GM12878 (cell line): ENCODE measurements at regions not wholly inside any gene's neighbourhood (a gene's known extent, or its start where the extent isn't known, plus 50 kb on each side); places are given as distances from the start of the nearest gene placed in this dataset.

ENCODE experiments used
- ATAC-seq: fragments of 200-7000 bp; cut with Tn5 transposase; 3 replicates; pipeline ENCODE4 v1.9.1; 2020; ENCODE audit warnings: mild to moderate bottlenecking, moderate library complexity
- BruUV-seq: library from RNA; stranded (reverse); fragments of 400-500 nt; replicated peaks from 2 replicates; lab custom pipeline; 2021; lab: Mats Ljungman, UMichigan
- CTCF ChIA-PET: fragments of 300-600 bp; sonication (Branson Sonifier 250); formaldehyde crosslinking; extraction: SDS; loops from one replicate; lab custom pipeline; 2021; ENCODE audit warnings: inconsistent platforms; lab: Yijun Ruan, JAX
- POLR2A ChIA-PET: fragments of 350-600 bp; formaldehyde crosslinking; extraction: SDS; loops from one replicate; lab custom pipeline; 2021; ENCODE audit warnings: inconsistent platforms; lab: Charles Lee
- RAD21 ChIA-PET: fragments of 300-600 bp; sonication (Branson Sonifier 250); formaldehyde crosslinking; loops from one replicate; lab custom pipeline; 2023; ENCODE audit warnings: antibody characterized with exemption; ENCODE audit not compliant: unreplicated experiment; lab: Charles Lee
- SMC1A ChIA-PET: fragments of 300-600 bp; sonication (Branson Sonifier 250); formaldehyde crosslinking; loops from one replicate; lab custom pipeline; 2023; ENCODE audit not compliant: unreplicated experiment, uncharacterized antibody; lab: Charles Lee
- DNase-seq: peaks from one replicate; pipeline ENCODE4 v3.0.0-alpha.2; 2011; ENCODE audit warnings: low read depth, low spot score
- FAIRE-seq: peaks from 3 replicates; lab custom pipeline; 2011; peaks lifted over from hg19 to GRCh38; lab: Jason Lieb, UNC
- H2AFZ ChIP-seq: 2 replicates; pipeline ENCODE4 v1.6.0; 2011; ENCODE audit warnings: low read depth, low read length, control low read depth; ENCODE audit not compliant: control insufficient read depth
- H3K27ac ChIP-seq: 2 replicates; pipeline ENCODE4 v1.5.1; 2011; ENCODE audit warnings: control low read depth; ENCODE audit not compliant: control insufficient read depth, insufficient read depth
- H3K27me3 ChIP-seq, 2 experiments: replicated peaks in 1 of 2; 2 replicates each; pipeline versions ENCODE4 v1.6.0 to v1.6.1; 2011; ENCODE audit warnings: low read length in 1 of 2; ENCODE audit not compliant: control insufficient read depth in 2 of 2, insufficient read depth in 2 of 2
- H3K36me3 ChIP-seq, 2 experiments: 2 replicates each; pipeline ENCODE4 v1.5.1; 2011; ENCODE audit warnings: low read length in 1 of 2; ENCODE audit not compliant: control insufficient read depth in 2 of 2, insufficient read depth in 2 of 2
- H3K4me1 ChIP-seq: 2 replicates; pipeline ENCODE4 v1.6.1; 2011; ENCODE audit warnings: mild to moderate bottlenecking, low read length, moderate library complexity, mixed read lengths; ENCODE audit not compliant: control insufficient read depth, insufficient read depth
- H3K4me2 ChIP-seq: 2 replicates; pipeline ENCODE4 v1.6.0; 2011; ENCODE audit warnings: control low read depth; ENCODE audit not compliant: control insufficient read depth, insufficient read depth
- H3K4me3 ChIP-seq: fragments of 200-600 bp; sonication (generic); 2 replicates; pipeline ENCODE4 v1.5.1; 2016
- H3K79me2 ChIP-seq: 2 replicates; pipeline ENCODE4 v1.6.0; 2011; ENCODE audit warnings: low read length; ENCODE audit not compliant: control insufficient read depth, insufficient read depth
- H3K9ac ChIP-seq: 2 replicates; pipeline ENCODE4 v1.8.0; 2011; ENCODE audit warnings: low read length, control low read depth, mixed read lengths; ENCODE audit not compliant: control insufficient read depth, insufficient read depth
- H3K9me3 ChIP-seq: replicated peaks from 3 replicates; pipeline ENCODE4 v1.5.1; 2011; ENCODE audit warnings: mild to moderate bottlenecking, low read length; ENCODE audit not compliant: control insufficient read depth, insufficient read depth
- H4K20me1 ChIP-seq: 2 replicates; pipeline ENCODE4 v1.6.0; 2011; ENCODE audit not compliant: control insufficient read depth, insufficient read depth
- BRCA1 ChIP-seq: IDR thresholded peaks from 2 replicates; pipeline ENCODE4 v1.6.1; 2011; ENCODE audit warnings: low read depth, low read length, improper control_type of control experiment
- DPF2 ChIP-seq: fragments of 450-650 bp; IDR thresholded peaks from 2 replicates; pipeline ENCODE4 v1.6.1; 2017; ENCODE audit warnings: mild to moderate bottlenecking
- FOS ChIP-seq: IDR thresholded peaks from 3 replicates; pipeline ENCODE4 v1.6.1; 2011; ENCODE audit warnings: borderline replicate concordance; ENCODE audit not compliant: insufficient read length; ENCODE audit errors: extremely low read depth
- TBL1XR1 ChIP-seq: IDR thresholded peaks from 2 replicates; pipeline ENCODE4 v1.6.1; 2012; ENCODE audit warnings: low read depth, low read length, improper control_type of control experiment
- TCF7 ChIP-seq: IDR thresholded peaks from 2 replicates; pipeline ENCODE4 v1.6.1; 2014; ENCODE audit warnings: antibody characterized with exemption, borderline replicate concordance
- WGBS: methylation state at CpG from one replicate; pipeline ENCODE4 v1.1.6; 2016; ENCODE audit warnings: low lambda C conversion rate; ENCODE audit not compliant: insufficient replicate concordance, insufficient coverage; ENCODE audit errors: missing lambda C conversion rate; 5-methylcytosine and 5-hydroxymethylcytosine counted together
- in situ Hi-C: fragments of 300-500 bp; cut with MboI; formaldehyde crosslinking; loops from 9 replicates; pipeline ENCODE4 v1.14.3; 2018; ENCODE audit warnings: mixed read lengths
- intact Hi-C: fragments of 100-400 bp; cut with micrococcal nuclease; formaldehyde crosslinking; loops from one replicate; pipeline ENCODE4 v1.14.2; 2022; ENCODE audit not compliant: unreplicated experiment
- TF ChIP-seq, protein P1 (sequence below): IDR thresholded peaks from 2 replicates; pipeline ENCODE4 v1.6.1; 2012; ENCODE audit warnings: low read length, inconsistent platforms
- TF ChIP-seq, protein P2 (sequence below): fragments of 450-650 bp; IDR thresholded peaks from 2 replicates; pipeline ENCODE4 v1.6.1; 2017; ENCODE audit warnings: low read depth, mild to moderate bottlenecking, moderate library complexity
- TF ChIP-seq, protein P3 (sequence below): fragments of 450-650 bp; formaldehyde crosslinking; IDR thresholded peaks from 2 replicates; pipeline ENCODE4 v1.4.0; 2022; ENCODE audit warnings: mild to moderate bottlenecking, moderate library complexity
- TF ChIP-seq, protein P4 (sequence below): fragments of 450-650 bp; IDR thresholded peaks from 2 replicates; pipeline ENCODE4 v1.6.1; 2016; ENCODE audit warnings: mild to moderate bottlenecking

DNA sequence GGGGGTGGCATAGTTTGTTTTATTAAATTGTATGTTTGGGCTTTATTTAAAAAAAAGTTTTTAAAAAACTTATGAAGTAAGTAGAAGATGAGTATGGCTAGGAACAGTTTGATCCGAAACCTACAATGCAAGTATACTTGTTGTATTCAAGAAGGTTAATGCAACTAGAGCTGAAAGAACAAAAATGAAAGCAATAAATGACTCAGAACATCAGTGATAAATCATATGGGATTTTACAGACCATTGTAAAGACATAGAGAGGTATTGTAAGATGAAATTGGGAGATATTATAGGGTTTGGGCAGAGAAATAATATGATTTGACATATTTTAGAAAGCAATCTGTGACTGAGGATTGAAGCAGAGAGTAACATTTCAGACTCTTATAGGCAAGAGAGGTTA is 1135.3 kb downstream of the SLITRK5 start:
- ChIA-PET POLR2A (no interaction called here), SMC1A (no interaction called here), RAD21 (interaction anchor here (1.3 kb wide), 1 partner anchor 16 kb away, joined by 3 read pairs; no protein-coding TSS in a partner anchor), CTCF (no interaction called here)
- Histone ChIP-seq H3K27ac (no peak overlapping the region), H3K4me2 (no peak overlapping the region), H3K27me3 (no peaks in the 10 kb centered on the region), H3K79me2 (no peaks in the 10 kb centered on the region), H4K20me1 (no peaks in the 10 kb centered on the region), H2AFZ (no peak overlapping the region), H3K9ac (no peak overlapping the region), H3K4me1 (no peaks in the 10 kb centered on the region), H3K36me3 (no peaks in the 10 kb centered on the region), H3K9me3 (no peaks in the 10 kb centered on the region), H3K4me3 (no peak overlapping the region)
- no peak for FAIRE-seq
- no peak for DNase-seq
- no peak for TF ChIP-seq TBL1XR1
- no peak for TF ChIP-seq BRCA1
- TF ChIP-seq, protein P1, sequence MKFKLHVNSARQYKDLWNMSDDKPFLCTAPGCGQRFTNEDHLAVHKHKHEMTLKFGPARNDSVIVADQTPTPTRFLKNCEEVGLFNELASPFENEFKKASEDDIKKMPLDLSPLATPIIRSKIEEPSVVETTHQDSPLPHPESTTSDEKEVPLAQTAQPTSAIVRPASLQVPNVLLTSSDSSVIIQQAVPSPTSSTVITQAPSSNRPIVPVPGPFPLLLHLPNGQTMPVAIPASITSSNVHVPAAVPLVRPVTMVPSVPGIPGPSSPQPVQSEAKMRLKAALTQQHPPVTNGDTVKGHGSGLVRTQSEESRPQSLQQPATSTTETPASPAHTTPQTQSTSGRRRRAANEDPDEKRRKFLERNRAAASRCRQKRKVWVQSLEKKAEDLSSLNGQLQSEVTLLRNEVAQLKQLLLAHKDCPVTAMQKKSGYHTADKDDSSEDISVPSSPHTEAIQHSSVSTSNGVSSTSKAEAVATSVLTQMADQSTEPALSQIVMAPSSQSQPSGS, result no peak
- TF ChIP-seq TCF7, result no peak
- TF ChIP-seq, protein P2, sequence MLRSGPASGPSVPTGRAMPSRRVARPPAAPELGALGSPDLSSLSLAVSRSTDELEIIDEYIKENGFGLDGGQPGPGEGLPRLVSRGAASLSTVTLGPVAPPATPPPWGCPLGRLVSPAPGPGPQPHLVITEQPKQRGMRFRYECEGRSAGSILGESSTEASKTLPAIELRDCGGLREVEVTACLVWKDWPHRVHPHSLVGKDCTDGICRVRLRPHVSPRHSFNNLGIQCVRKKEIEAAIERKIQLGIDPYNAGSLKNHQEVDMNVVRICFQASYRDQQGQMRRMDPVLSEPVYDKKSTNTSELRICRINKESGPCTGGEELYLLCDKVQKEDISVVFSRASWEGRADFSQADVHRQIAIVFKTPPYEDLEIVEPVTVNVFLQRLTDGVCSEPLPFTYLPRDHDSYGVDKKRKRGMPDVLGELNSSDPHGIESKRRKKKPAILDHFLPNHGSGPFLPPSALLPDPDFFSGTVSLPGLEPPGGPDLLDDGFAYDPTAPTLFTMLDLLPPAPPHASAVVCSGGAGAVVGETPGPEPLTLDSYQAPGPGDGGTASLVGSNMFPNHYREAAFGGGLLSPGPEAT, result 0 out of 2 replicates have a peak, but pooled peaks have one; percentile 21
- TF ChIP-seq, protein P3, sequence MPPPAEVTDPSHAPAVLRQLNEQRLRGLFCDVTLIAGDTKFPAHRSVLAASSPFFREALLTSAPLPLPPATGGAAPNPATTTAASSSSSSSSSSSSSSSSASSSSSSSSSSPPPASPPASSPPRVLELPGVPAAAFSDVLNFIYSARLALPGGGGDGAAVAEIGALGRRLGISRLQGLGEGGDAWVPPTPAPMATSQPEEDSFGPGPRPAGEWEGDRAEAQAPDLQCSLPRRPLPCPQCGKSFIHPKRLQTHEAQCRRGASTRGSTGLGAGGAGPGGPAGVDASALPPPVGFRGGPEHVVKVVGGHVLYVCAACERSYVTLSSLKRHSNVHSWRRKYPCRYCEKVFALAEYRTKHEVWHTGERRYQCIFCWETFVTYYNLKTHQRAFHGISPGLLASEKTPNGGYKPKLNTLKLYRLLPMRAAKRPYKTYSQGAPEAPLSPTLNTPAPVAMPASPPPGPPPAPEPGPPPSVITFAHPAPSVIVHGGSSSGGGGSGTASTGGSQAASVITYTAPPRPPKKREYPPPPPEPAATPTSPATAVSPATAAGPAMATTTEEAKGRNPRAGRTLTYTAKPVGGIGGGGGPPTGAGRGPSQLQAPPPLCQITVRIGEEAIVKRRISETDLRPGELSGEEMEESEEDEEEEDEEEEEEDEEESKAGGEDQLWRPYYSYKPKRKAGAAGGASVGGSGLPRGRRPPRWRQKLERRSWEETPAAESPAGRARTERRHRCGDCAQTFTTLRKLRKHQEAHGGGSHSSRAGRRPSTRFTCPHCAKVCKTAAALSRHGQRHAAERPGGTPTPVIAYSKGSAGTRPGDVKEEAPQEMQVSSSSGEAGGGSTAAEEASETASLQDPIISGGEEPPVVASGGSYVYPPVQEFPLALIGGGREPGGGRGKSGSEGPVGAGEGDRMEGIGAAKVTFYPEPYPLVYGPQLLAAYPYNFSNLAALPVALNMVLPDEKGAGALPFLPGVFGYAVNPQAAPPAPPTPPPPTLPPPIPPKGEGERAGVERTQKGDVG (CRISPR knock-in tag), result no peak
- no peak for TF ChIP-seq DPF2
- no peak for TF ChIP-seq FOS
- TF ChIP-seq, protein P4, sequence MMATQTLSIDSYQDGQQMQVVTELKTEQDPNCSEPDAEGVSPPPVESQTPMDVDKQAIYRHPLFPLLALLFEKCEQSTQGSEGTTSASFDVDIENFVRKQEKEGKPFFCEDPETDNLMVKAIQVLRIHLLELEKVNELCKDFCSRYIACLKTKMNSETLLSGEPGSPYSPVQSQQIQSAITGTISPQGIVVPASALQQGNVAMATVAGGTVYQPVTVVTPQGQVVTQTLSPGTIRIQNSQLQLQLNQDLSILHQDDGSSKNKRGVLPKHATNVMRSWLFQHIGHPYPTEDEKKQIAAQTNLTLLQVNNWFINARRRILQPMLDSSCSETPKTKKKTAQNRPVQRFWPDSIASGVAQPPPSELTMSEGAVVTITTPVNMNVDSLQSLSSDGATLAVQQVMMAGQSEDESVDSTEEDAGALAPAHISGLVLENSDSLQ, result peak; percentile 18; the same call in 1 of the 2 replicates
- 83% methylated on average over 1 of the region's 1 CpG for whole genome bisulfite sequencing
- BruUV-seq, result no TSS peak
- in situ Hi-C loops, result no loop called here
- intact Hi-C loops, result no loop called here
- ATAC-seq, result peak; percentile 87
